Neural progenitor cell (in vitro differentiated cells): ENCODE measurements at regions not wholly inside any gene's neighbourhood (a gene's known extent, or its start where the extent isn't known, plus 50 kb on each side); places are given as distances from the start of the nearest gene placed in this dataset.

Experiments used
- EZH2 ChIP-seq: fragments of 200-600 bp; sonication (generic); IDR thresholded peaks from 2 replicates; pipeline ENCODE4 v1.6.1; 2017; ENCODE audit warnings: antibody characterized with exemption, mild to moderate bottlenecking, moderate library complexity
- EZH2phosphoT487 ChIP-seq: fragments of 200-600 bp; sonication (generic); IDR thresholded peaks from 2 replicates; pipeline ENCODE4 v1.6.1; 2017; ENCODE audit warnings: antibody characterized with exemption
- TF ChIP-seq, protein P1 (sequence below): fragments of 200-600 bp; sonication (generic); IDR thresholded peaks from 2 replicates; pipeline ENCODE4 v1.5.1; 2017; ENCODE audit warnings: antibody characterized with exemption, mild to moderate bottlenecking

DNA sequence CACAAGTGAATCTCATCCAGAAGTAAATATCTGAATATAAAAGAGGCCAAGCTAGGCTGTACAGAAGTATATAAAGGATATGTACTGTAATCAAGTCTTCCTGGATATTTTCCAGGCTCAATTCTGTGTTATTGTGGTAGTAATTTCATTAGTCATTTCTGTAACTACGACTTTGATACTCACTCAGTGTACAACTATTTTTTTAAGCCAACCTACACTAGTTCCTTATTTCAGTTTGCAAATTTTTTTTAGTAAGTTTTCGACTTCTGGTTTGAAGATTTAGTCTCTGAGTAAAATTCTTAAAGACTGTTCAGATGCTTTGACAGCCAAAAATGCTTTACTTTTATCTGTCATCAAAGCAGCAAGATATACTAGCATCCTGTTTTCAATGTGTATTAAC, 130.8 kb downstream of the CAPZA3 start:
- TF ChIP-seq, protein P1, sequence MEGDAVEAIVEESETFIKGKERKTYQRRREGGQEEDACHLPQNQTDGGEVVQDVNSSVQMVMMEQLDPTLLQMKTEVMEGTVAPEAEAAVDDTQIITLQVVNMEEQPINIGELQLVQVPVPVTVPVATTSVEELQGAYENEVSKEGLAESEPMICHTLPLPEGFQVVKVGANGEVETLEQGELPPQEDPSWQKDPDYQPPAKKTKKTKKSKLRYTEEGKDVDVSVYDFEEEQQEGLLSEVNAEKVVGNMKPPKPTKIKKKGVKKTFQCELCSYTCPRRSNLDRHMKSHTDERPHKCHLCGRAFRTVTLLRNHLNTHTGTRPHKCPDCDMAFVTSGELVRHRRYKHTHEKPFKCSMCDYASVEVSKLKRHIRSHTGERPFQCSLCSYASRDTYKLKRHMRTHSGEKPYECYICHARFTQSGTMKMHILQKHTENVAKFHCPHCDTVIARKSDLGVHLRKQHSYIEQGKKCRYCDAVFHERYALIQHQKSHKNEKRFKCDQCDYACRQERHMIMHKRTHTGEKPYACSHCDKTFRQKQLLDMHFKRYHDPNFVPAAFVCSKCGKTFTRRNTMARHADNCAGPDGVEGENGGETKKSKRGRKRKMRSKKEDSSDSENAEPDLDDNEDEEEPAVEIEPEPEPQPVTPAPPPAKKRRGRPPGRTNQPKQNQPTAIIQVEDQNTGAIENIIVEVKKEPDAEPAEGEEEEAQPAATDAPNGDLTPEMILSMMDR = no peak
- TF ChIP-seq EZH2 = no peak
- no peak for TF ChIP-seq EZH2phosphoT487
